DOHH2 (cell line): ENCODE measurements at regions not wholly inside any gene's neighbourhood (a gene's known extent, or its start where the extent isn't known, plus 50 kb on each side); places are given as distances from the start of the nearest gene placed in this dataset.

Experiments used
- EZH2phosphoT487 ChIP-seq: fragments of 200-600 bp; sonication (generic); IDR thresholded peaks from 2 replicates; pipeline ENCODE4 v1.6.1; 2017; ENCODE audit warnings: borderline replicate concordance, mild to moderate bottlenecking, antibody characterized with exemption, low read length, moderate library complexity, mixed read lengths
- TF ChIP-seq, protein P1 (sequence below): fragments of 200-600 bp; sonication (generic); IDR thresholded peaks from one replicate; pipeline ENCODE4 v1.5.1; 2014; ENCODE audit warnings: antibody characterized with exemption, mild to moderate bottlenecking, low read depth, low read length; ENCODE audit not compliant: poor library complexity, severe bottlenecking

DNA sequence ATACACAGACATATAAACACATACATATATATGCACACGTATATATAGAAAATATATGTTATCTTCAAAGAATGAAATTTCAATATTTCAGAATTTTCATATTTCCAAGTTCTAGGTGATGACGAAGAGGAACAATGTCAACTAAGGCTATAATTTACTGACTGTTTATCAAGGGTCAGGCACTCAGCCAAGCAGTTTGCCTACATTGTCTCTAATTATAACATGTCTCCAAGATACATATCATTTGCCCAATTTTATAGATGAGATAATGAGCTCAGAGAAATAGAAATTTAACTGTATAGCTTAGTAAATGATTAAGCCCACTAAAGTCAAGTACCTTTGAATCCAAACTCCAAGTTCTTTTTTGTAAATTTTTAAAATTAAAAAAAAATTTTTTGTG, 99.9 kb upstream of the PLSCR4 start:
- TF ChIP-seq, protein P1, sequence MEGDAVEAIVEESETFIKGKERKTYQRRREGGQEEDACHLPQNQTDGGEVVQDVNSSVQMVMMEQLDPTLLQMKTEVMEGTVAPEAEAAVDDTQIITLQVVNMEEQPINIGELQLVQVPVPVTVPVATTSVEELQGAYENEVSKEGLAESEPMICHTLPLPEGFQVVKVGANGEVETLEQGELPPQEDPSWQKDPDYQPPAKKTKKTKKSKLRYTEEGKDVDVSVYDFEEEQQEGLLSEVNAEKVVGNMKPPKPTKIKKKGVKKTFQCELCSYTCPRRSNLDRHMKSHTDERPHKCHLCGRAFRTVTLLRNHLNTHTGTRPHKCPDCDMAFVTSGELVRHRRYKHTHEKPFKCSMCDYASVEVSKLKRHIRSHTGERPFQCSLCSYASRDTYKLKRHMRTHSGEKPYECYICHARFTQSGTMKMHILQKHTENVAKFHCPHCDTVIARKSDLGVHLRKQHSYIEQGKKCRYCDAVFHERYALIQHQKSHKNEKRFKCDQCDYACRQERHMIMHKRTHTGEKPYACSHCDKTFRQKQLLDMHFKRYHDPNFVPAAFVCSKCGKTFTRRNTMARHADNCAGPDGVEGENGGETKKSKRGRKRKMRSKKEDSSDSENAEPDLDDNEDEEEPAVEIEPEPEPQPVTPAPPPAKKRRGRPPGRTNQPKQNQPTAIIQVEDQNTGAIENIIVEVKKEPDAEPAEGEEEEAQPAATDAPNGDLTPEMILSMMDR: no peak
- TF ChIP-seq EZH2phosphoT487: no peak
